OCI-LY1 (cell line): ENCODE measurements at regions not wholly inside any gene's neighbourhood (a gene's known extent, or its start where the extent isn't known, plus 50 kb on each side); places are given as distances from the start of the nearest gene placed in this dataset.
A peak's percentile ranks its signal among the peaks of the same experiment; 100 is the strongest.

ENCODE experiments used
- H2AFZ ChIP-seq: fragments of 200-600 bp; sonication (generic), shearing (Covaris generic); 2 replicates; pipeline ENCODE4 v1.6.0; 2014; ENCODE audit warnings: antibody characterized with exemption, mild to moderate bottlenecking, low read length
- H3F3A ChIP-seq: fragments of 200-600 bp; sonication (generic), shearing (Covaris generic); 2 replicates; pipeline ENCODE4 v1.6.0; 2014; ENCODE audit warnings: mild to moderate bottlenecking, antibody characterized with exemption, low read length, moderate library complexity; ENCODE audit not compliant: insufficient read depth
- H3K27ac ChIP-seq: fragments of 200-600 bp; sonication (generic); 2 replicates; pipeline ENCODE4 v1.5.1; 2014; ENCODE audit warnings: low read length, mixed run types, mild to moderate bottlenecking, low read depth; ENCODE audit not compliant: poor library complexity, severe bottlenecking
- H3K27me3 ChIP-seq: fragments of 200-600 bp; sonication (generic); 2 replicates; pipeline ENCODE4 v1.6.0; 2014; ENCODE audit warnings: antibody characterized with exemption, mild to moderate bottlenecking, low read length, moderate library complexity; ENCODE audit not compliant: insufficient read depth
- H3K36me3 ChIP-seq: fragments of 200-600 bp; sonication (generic); 2 replicates; pipeline ENCODE4 v1.6.1; 2014; ENCODE audit warnings: mild to moderate bottlenecking, antibody characterized with exemption, low read length, moderate library complexity, mixed read lengths; ENCODE audit not compliant: insufficient read depth
- H3K4me1 ChIP-seq: fragments of 200-600 bp; sonication (generic); 2 replicates; pipeline ENCODE4 v1.5.1; 2014; ENCODE audit warnings: mild to moderate bottlenecking, low read length, moderate library complexity; ENCODE audit not compliant: insufficient read depth, severe bottlenecking
- H3K4me2 ChIP-seq: fragments of 200-600 bp; sonication (generic), shearing (Covaris generic); 2 replicates; pipeline ENCODE4 v1.6.1; 2014; ENCODE audit warnings: low read length
- H3K4me3 ChIP-seq: fragments of 200-600 bp; sonication (generic); 2 replicates; pipeline ENCODE4 v1.5.1; 2014; ENCODE audit warnings: low read length, low read depth, mild to moderate bottlenecking, mixed read lengths; ENCODE audit not compliant: poor library complexity, severe bottlenecking
- H3K79me2 ChIP-seq: fragments of 200-600 bp; shearing (Covaris generic); 2 replicates; pipeline ENCODE4 v1.6.1; 2016; ENCODE audit warnings: mixed run types, low read length, mixed read lengths; ENCODE audit not compliant: insufficient read depth
- H3K9ac ChIP-seq: fragments of 200-600 bp; sonication (generic), shearing (Covaris generic); 2 replicates; pipeline ENCODE4 v1.6.1; 2014; ENCODE audit warnings: mild to moderate bottlenecking, low read length, mixed read lengths
- H3K9me2 ChIP-seq: fragments of 200-600 bp; sonication (generic), shearing (Covaris generic); 2 replicates; pipeline ENCODE4 v1.6.1; 2014; ENCODE audit warnings: low read depth, mild to moderate bottlenecking, low read length, mixed read lengths
- H3K9me3 ChIP-seq: fragments of 200-600 bp; shearing (Covaris generic); 2 replicates; pipeline ENCODE4 v1.6.1; 2014; ENCODE audit warnings: low read length, mixed read lengths
- H4K20me1 ChIP-seq: fragments of 200-600 bp; sonication (generic), shearing (Covaris generic); 2 replicates; pipeline ENCODE4 v1.6.0; 2016; ENCODE audit warnings: mild to moderate bottlenecking, low read length; ENCODE audit not compliant: insufficient read depth
- EZH2 ChIP-seq: fragments of 200-600 bp; sonication (generic), shearing (Covaris generic); IDR thresholded peaks from 2 replicates; pipeline ENCODE4 v1.8.0; 2017; ENCODE audit warnings: borderline replicate concordance, mixed run types, mild to moderate bottlenecking, antibody characterized with exemption, low read length, moderate library complexity, mixed read lengths
- TF ChIP-seq, protein P1 (sequence below): fragments of 200-600 bp; sonication (generic), shearing (Covaris generic); IDR thresholded peaks from 2 replicates; pipeline ENCODE4 v1.5.1; 2017; ENCODE audit warnings: mild to moderate bottlenecking, antibody characterized with exemption, low read length, moderate library complexity, mixed read lengths

DNA sequence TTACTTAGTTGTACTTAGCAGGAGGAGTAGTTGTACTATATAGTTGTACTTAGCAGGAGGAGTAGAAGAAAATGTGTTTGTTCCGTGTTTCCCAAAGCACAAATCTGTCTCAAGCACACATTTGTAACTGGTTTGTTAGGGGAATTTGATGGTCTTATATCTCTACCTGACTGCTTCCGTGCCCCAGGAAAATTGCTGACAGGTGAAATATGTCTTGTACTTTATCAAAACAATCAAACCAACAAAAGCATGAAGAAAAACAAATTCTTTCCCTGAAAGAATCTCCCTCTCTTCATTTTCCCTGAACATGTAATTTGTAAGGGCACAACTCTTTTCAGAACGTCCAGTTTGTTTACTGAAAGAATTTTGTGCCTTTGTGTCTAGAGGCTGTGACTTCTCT, 106.6 kb upstream of the RGS17 start:
- H3K36me3 ChIP-seq, result no peaks in the 10 kb centered on the region
- H3K4me1 ChIP-seq, result no peaks in the 10 kb centered on the region
- H3K79me2 ChIP-seq, result no peaks in the 10 kb centered on the region
- H3K9me3 ChIP-seq, result no peaks in the 10 kb centered on the region
- H2AFZ ChIP-seq, result no peak overlapping the region
- H3K4me2 ChIP-seq, result no peak overlapping the region
- no peaks in the 10 kb centered on the region for H3K9me2 ChIP-seq
- no peak overlapping the region for H3K9ac ChIP-seq
- no peaks in the 10 kb centered on the region for H3K27me3 ChIP-seq
- no peak for TF ChIP-seq EZH2
- TF ChIP-seq, protein P1, sequence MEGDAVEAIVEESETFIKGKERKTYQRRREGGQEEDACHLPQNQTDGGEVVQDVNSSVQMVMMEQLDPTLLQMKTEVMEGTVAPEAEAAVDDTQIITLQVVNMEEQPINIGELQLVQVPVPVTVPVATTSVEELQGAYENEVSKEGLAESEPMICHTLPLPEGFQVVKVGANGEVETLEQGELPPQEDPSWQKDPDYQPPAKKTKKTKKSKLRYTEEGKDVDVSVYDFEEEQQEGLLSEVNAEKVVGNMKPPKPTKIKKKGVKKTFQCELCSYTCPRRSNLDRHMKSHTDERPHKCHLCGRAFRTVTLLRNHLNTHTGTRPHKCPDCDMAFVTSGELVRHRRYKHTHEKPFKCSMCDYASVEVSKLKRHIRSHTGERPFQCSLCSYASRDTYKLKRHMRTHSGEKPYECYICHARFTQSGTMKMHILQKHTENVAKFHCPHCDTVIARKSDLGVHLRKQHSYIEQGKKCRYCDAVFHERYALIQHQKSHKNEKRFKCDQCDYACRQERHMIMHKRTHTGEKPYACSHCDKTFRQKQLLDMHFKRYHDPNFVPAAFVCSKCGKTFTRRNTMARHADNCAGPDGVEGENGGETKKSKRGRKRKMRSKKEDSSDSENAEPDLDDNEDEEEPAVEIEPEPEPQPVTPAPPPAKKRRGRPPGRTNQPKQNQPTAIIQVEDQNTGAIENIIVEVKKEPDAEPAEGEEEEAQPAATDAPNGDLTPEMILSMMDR, result no peak
- no peaks in the 10 kb centered on the region for H3F3A ChIP-seq
- no peaks in the 10 kb centered on the region for H4K20me1 ChIP-seq
- H3K4me3 ChIP-seq, result no peak overlapping the region
- H3K27ac ChIP-seq, result no peak overlapping the region

DNA sequence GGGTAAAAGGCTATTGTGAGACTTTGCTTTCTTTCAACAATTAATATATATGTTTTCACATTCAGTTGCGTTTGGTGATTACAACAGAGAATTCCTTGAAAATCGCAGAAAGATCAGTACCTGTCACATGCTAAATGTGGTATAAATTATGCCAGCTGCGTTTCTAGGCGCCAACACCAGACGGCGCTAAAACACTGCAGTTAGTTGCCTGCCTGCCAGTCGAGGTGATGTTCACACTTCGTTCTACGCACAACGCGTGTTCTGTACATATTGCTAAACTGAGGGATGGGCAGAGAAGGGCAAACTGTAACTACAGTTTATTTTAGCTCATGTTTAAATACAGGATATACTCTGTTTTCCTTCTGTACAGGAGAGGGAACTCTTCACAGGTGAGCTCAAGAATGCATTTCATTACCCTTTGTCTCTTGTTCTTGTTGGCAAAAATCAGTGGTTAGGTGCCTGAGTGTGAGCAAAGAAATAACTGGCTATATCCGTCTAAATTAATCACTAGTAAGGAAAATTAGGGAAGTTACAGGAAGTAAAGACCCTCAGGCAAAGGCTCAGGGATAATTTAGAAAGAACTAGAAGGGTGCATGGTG, 100.1 kb upstream of the RGS17 start:
- no peak overlapping the region for H3K4me3 ChIP-seq
- no peaks in the 10 kb centered on the region for H3K9me2 ChIP-seq
- no peaks in the 10 kb centered on the region for H3K4me1 ChIP-seq
- no peak overlapping the region for H3K4me2 ChIP-seq
- H3K79me2 ChIP-seq, result no peaks in the 10 kb centered on the region
- no peak for TF ChIP-seq EZH2
- TF ChIP-seq, protein P1, result peak; percentile 95
- no peaks in the 10 kb centered on the region for H3K27me3 ChIP-seq
- no peaks in the 10 kb centered on the region for H3K36me3 ChIP-seq
- no peaks in the 10 kb centered on the region for H3F3A ChIP-seq
- no peak overlapping the region for H3K9ac ChIP-seq
- H2AFZ ChIP-seq, result no peak overlapping the region
- H3K9me3 ChIP-seq, result no peaks in the 10 kb centered on the region
- H4K20me1 ChIP-seq, result no peaks in the 10 kb centered on the region
- H3K27ac ChIP-seq, result no peak overlapping the region

DNA sequence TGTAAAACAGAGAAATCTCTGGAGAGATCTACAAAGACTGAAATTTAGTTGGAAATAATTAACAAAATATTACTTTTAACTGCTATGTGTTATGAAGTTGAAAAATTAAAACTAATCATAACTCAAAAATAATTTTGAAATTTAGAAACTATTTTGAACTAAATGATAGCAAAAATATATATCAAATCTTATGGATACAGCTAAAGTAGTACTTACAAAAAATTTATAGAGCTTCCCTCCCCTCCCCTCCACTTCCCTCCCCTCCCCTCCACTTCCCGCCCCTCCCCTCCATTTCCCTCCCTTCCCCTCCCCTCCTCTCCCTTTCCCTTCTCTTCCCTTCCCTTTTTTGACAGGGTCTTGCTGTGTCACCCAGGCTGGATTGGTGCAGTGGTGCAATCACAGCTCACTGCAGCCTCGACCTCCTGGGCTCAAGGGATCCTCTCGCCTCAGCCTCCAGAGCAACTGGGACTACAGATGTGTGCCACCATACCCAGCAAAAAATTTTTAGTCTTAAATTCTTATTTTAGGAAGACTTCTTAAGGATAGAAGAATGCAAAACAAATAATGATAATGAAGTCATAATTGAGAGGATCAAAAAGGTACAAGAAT, 87.2 kb upstream of the RGS17 start:
- H3K9ac ChIP-seq, result no peak overlapping the region
- H3K4me1 ChIP-seq, result no peaks in the 10 kb centered on the region
- TF ChIP-seq, protein P1, result no peak
- no peak for TF ChIP-seq EZH2
- H4K20me1 ChIP-seq, result no peaks in the 10 kb centered on the region
- H3K27ac ChIP-seq, result no peak overlapping the region
- no peaks in the 10 kb centered on the region for H3K27me3 ChIP-seq
- H3K79me2 ChIP-seq, result no peaks in the 10 kb centered on the region
- no peak overlapping the region for H3K4me2 ChIP-seq
- no peaks in the 10 kb centered on the region for H3F3A ChIP-seq
- no peaks in the 10 kb centered on the region for H3K9me3 ChIP-seq
- H3K36me3 ChIP-seq, result no peaks in the 10 kb centered on the region
- no peak overlapping the region for H2AFZ ChIP-seq
- no peak overlapping the region for H3K4me3 ChIP-seq
- H3K9me2 ChIP-seq, result no peaks in the 10 kb centered on the region
